ENCODE measurements at regions not wholly inside any gene's neighbourhood (a gene's known extent, or its start where the extent isn't known, plus 50 kb on each side); places are given as distances from the start of the nearest gene placed in this dataset.

DNA sequence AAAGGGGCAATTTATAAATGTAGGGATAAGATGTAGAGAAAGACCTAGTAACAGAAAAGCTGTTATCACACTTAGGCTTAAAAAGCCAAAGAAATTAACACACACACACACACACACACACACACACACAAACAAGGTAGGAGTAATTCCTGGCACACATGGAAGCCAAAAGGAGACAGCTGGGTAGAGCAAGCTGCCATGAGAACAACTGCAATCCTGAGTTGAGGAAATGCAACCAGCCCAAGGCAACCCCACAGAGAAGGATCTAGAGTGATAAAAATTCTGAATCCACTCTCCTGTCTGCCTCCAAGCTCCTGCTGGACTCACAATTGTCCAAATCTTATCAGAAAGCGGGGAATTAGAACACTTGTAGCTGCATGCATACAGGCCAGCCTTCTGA lies 229.1 kb upstream of the DGKB start:
- TF ChIP-seq RFX3 (CRISPR knock-in tag; IDR thresholded peaks at IDR 0.05) (no peak), MAZ (IDR thresholded peaks at IDR 0.05; ENCODE audit: borderline replicate concordance, low read depth, low read length) (no peak), MAZ (CRISPR knock-in tag; IDR thresholded peaks at IDR 0.05; ENCODE audit: low read depth) (no peak), KDM3A (CRISPR knock-in tag; IDR thresholded peaks at IDR 0.05; ENCODE audit: low read depth) (no peak), TMF1 (CRISPR knock-in tag; IDR thresholded peaks at IDR 0.05; ENCODE audit: low read depth) (no peak), FOXK1 (CRISPR knock-in tag; IDR thresholded peaks at IDR 0.05; ENCODE audit: borderline replicate concordance, low read depth) (no peak), ZNF510 (CRISPR knock-in tag; IDR thresholded peaks at IDR 0.05; ENCODE audit: low read depth) (no peak), RCOR2 (CRISPR knock-in tag; IDR thresholded peaks at IDR 0.05) (no peak), ZNF652 (CRISPR knock-in tag; IDR thresholded peaks at IDR 0.05; ENCODE audit: borderline replicate concordance, low read depth) (no peak), HNF4A (CRISPR knock-in tag; IDR thresholded peaks at IDR 0.05) (no peak), ZNF672 (CRISPR knock-in tag; IDR thresholded peaks at IDR 0.05) (no peak)
- TF ChIP-seq, protein P1, sequence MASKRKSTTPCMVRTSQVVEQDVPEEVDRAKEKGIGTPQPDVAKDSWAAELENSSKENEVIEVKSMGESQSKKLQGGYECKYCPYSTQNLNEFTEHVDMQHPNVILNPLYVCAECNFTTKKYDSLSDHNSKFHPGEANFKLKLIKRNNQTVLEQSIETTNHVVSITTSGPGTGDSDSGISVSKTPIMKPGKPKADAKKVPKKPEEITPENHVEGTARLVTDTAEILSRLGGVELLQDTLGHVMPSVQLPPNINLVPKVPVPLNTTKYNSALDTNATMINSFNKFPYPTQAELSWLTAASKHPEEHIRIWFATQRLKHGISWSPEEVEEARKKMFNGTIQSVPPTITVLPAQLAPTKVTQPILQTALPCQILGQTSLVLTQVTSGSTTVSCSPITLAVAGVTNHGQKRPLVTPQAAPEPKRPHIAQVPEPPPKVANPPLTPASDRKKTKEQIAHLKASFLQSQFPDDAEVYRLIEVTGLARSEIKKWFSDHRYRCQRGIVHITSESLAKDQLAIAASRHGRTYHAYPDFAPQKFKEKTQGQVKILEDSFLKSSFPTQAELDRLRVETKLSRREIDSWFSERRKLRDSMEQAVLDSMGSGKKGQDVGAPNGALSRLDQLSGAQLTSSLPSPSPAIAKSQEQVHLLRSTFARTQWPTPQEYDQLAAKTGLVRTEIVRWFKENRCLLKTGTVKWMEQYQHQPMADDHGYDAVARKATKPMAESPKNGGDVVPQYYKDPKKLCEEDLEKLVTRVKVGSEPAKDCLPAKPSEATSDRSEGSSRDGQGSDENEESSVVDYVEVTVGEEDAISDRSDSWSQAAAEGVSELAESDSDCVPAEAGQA (IDR thresholded peaks at IDR 0.05; ENCODE audit: low read depth) = no peak
- TF ChIP-seq, protein P1 (CRISPR knock-in tag; IDR thresholded peaks at IDR 0.05; ENCODE audit: borderline replicate concordance) = no peak
- TF ChIP-seq, protein P2, sequence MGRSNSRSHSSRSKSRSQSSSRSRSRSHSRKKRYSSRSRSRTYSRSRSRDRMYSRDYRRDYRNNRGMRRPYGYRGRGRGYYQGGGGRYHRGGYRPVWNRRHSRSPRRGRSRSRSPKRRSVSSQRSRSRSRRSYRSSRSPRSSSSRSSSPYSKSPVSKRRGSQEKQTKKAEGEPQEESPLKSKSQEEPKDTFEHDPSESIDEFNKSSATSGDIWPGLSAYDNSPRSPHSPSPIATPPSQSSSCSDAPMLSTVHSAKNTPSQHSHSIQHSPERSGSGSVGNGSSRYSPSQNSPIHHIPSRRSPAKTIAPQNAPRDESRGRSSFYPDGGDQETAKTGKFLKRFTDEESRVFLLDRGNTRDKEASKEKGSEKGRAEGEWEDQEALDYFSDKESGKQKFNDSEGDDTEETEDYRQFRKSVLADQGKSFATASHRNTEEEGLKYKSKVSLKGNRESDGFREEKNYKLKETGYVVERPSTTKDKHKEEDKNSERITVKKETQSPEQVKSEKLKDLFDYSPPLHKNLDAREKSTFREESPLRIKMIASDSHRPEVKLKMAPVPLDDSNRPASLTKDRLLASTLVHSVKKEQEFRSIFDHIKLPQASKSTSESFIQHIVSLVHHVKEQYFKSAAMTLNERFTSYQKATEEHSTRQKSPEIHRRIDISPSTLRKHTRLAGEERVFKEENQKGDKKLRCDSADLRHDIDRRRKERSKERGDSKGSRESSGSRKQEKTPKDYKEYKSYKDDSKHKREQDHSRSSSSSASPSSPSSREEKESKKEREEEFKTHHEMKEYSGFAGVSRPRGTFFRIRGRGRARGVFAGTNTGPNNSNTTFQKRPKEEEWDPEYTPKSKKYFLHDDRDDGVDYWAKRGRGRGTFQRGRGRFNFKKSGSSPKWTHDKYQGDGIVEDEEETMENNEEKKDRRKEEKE (IDR thresholded peaks at IDR 0.05) = no peak
- Histone ChIP-seq H3K9ac (ENCODE audit: insufficient read depth, low read depth, low read length) (no peak overlapping the region), H3K79me2 (ENCODE audit: insufficient read depth, low read length) (no peaks in the 10 kb centered on the region), H3K27ac (ENCODE audit: extremely low read length, insufficient read depth, low read length) (no peak overlapping the region), H4K20me1 (ENCODE audit: insufficient read depth, low read length) (no peaks in the 10 kb centered on the region), H3K4me2 (ENCODE audit: low read depth, low read length) (no peak overlapping the region), H3K27me3 (ENCODE audit: control insufficient read depth in 1 of 2, insufficient read depth in 2 of 2, low read length in 2 of 2) (no peaks in the 10 kb centered on the region), H3K4me3 (replicated peaks in 1 of 3; ENCODE audit: insufficient read depth in 1 of 3, low read depth in 2 of 3, low read length in 3 of 3) (no peak overlapping the region), H2AFZ (ENCODE audit: low read length) (no peak overlapping the region), H3K36me3 (replicated peaks in 1 of 2; ENCODE audit: control insufficient read depth in 1 of 2, insufficient read depth in 2 of 2, low read length in 2 of 2) (no peaks in the 10 kb centered on the region), H3K9me3 (ENCODE audit: low read length) (0 out of 2 replicates have a peak, but pooled peaks cover 15% of the 10 kb centered on the region), H3K4me1 (ENCODE audit: insufficient read depth, low read length) (no peaks in the 10 kb centered on the region)
- 0% methylated on average over 1 of the region's 1 CpG for WGBS (ENCODE audit: low lambda C conversion rate)
- intact Hi-C loops (cut with micrococcal nuclease; ENCODE audit: unreplicated experiment) (no loop called here), in situ Hi-C loops (cut with HindIII; ENCODE audit: extremely low pct_ligation_motif_present, low pct_unique_long_range_greater_than_20kb) (no loop called here)
- FAIRE-seq = no peak
- BruUV-seq (replicated peaks) = no TSS peak
- ChIA-PET POLR2A (no interaction called here), CTCF (ENCODE audit: low intra/inter-chr PET ratio, low total read pairs) (no interaction called here)
- ATAC-seq = no peak
- no peak for DNase-seq (ENCODE audit: low spot score)

All from HepG2 (cell line).